GM12875 (cell line): ENCODE measurements at regions not wholly inside any gene's neighbourhood (a gene's known extent, or its start where the extent isn't known, plus 50 kb on each side); places are given as distances from the start of the nearest gene placed in this dataset.

ENCODE experiments used
- H3K4me3 ChIP-seq: one replicate; pipeline ENCODE4 v1.5.1; 2011; ENCODE audit warnings: low read depth, low read length, control low read depth
- TF ChIP-seq, protein P1 (sequence below): IDR thresholded peaks from 2 replicates; pipeline ENCODE4 v1.5.1; 2011; ENCODE audit warnings: low read depth, mild to moderate bottlenecking, control low read depth, inconsistent platforms, low read length, moderate library complexity, borderline replicate concordance; ENCODE audit not compliant: insufficient read depth

DNA sequence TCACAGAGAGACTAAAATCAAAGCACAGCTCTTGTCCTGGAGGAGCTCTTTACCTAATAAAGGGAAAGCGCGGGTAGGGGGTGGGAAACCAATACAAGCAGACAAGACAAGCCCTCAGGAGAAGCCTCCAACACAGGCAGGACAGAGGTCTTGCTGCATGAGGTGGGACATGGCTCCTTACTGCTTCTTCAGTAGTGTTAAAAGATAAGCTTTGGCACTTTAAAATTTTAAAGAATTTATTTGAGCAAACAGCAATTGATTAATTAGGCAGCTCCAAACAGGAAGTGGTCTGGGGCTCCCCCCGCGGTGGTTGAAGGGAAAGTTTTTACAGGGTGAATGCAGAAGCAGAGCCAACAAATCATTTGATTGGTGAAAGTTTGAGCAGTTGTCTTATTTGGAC, 50.3 kb upstream of the MACC1 start:
- TF ChIP-seq, protein P1, sequence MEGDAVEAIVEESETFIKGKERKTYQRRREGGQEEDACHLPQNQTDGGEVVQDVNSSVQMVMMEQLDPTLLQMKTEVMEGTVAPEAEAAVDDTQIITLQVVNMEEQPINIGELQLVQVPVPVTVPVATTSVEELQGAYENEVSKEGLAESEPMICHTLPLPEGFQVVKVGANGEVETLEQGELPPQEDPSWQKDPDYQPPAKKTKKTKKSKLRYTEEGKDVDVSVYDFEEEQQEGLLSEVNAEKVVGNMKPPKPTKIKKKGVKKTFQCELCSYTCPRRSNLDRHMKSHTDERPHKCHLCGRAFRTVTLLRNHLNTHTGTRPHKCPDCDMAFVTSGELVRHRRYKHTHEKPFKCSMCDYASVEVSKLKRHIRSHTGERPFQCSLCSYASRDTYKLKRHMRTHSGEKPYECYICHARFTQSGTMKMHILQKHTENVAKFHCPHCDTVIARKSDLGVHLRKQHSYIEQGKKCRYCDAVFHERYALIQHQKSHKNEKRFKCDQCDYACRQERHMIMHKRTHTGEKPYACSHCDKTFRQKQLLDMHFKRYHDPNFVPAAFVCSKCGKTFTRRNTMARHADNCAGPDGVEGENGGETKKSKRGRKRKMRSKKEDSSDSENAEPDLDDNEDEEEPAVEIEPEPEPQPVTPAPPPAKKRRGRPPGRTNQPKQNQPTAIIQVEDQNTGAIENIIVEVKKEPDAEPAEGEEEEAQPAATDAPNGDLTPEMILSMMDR: 0 out of 2 replicates have a peak, but pooled peaks have one; percentile 8
- no peak overlapping the region for H3K4me3 ChIP-seq

DNA sequence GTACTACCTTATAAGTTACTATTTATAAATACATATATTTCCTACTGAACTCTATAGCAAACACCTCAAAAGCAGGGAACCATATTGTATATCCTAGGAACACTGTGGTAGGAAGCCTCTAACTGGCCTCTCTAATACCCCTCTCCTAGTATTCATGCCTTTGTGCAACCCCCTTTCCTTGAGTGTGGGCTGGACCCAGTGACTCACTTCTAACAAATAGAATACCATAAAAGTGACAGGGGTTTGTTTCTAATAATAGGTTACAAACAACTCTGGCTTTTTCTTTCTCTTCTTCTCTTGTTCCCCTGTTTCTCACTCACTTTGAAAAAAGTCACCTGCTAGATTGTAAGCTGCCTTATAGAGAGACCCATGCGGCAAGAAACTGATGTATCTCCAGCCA, 51.6 kb upstream of the MACC1 start:
- TF ChIP-seq, protein P1: no peak
- no peak overlapping the region for H3K4me3 ChIP-seq

DNA sequence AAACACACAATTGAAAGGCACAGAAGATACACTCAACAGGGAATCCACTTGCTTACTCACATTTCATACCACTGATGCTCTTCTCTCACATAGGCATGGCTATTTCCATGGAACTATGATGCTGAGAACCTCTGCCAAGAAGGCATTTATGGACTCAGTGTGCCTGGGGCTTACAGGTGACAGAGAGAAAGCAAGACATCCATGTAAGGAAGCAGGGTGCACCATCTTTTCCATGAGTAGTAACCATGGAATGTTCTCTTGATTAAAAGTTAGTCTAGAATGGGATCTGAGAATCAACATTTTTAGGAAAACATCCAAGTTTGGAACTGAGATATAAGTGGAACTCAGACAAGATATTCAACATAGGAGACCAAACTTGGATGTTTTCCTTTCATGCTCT, 52.5 kb upstream of the MACC1 start:
- TF ChIP-seq, protein P1: no peak
- no peak overlapping the region for H3K4me3 ChIP-seq

GRCh38 chr7:20270371-20270770, 53.2 kb upstream of the MACC1 start:
- H3K4me3 ChIP-seq: no peak overlapping the region
- TF ChIP-seq, protein P1: no peak

- TF ChIP-seq, protein P1: no peak
- no peak overlapping the region for H3K4me3 ChIP-seq
These were observed 53.7 kb upstream of the MACC1 start for GRCh38 chr7:20270867-20271266.

- TF ChIP-seq, protein P1: no peak
- H3K4me3 ChIP-seq: no peak overlapping the region
These were observed 55.1 kb upstream of the ITGB8 start for GRCh38 chr7:20275637-20276036.

GRCh38 chr7:20276705-20277472, 53.8 kb upstream of the ITGB8 start:
- H3K4me3 ChIP-seq: no peak overlapping the region
- TF ChIP-seq, protein P1: no peak
